H1 (cell line): ENCODE measurements at regions not wholly inside any gene's neighbourhood (a gene's known extent, or its start where the extent isn't known, plus 50 kb on each side); places are given as distances from the start of the nearest gene placed in this dataset.

Source experiments
- CHD2 ChIP-seq: IDR thresholded peaks from 2 replicates; pipeline ENCODE4 v1.6.1; 2012; ENCODE audit warnings: low read length, improper control_type of control experiment
- CTCF ChIP-seq, 3 experiments: IDR thresholded peaks; 1 replicate in 2 of 3; 2 replicates in 1 of 3; pipeline versions ENCODE4 v1.5.1 to v1.6.1; 2011; ENCODE audit warnings: low read length in 3 of 3, mild to moderate bottlenecking in 3 of 3, inconsistent platforms in 2 of 3, low read depth in 1 of 3, moderate library complexity in 1 of 3; ENCODE audit not compliant: insufficient read depth in 1 of 3; ENCODE audit errors: control extremely low read depth in 1 of 3
- EP300 ChIP-seq, 2 experiments: IDR thresholded peaks; 1 replicate in 1 of 2; 2 replicates in 1 of 2; pipeline ENCODE4 v1.6.1; 2011 to 2012; ENCODE audit warnings: low read depth in 2 of 2, low read length in 2 of 2, mild to moderate bottlenecking in 2 of 2, borderline replicate concordance in 1 of 2, inconsistent platforms in 1 of 2, moderate library complexity in 1 of 2
- GABPA ChIP-seq: IDR thresholded peaks from 2 replicates; pipeline ENCODE4 v1.6.1; 2011; ENCODE audit warnings: mild to moderate bottlenecking, low read length, moderate library complexity, borderline replicate concordance; ENCODE audit not compliant: insufficient read depth
- KDM4A ChIP-seq: IDR thresholded peaks from one replicate; pipeline ENCODE4 v1.7.1; 2012; ENCODE audit warnings: low read depth, mild to moderate bottlenecking, moderate library complexity, low read length, inconsistent platforms; ENCODE audit not compliant: severe bottlenecking
- POLR2A ChIP-seq, 2 experiments: IDR thresholded peaks; 1 replicate in 1 of 2; 2 replicates in 1 of 2; pipeline ENCODE4 v1.6.1; 2011; ENCODE audit warnings: low read depth in 2 of 2, low read length in 2 of 2, mild to moderate bottlenecking in 2 of 2; ENCODE audit errors: control extremely low read depth in 1 of 2
- POU5F1 ChIP-seq: IDR thresholded peaks from 2 replicates; pipeline ENCODE4 v1.6.1; 2011; ENCODE audit warnings: low read depth, mild to moderate bottlenecking, low read length, moderate library complexity
- SP1 ChIP-seq: IDR thresholded peaks from 2 replicates; pipeline ENCODE4 v1.6.1; 2011; ENCODE audit warnings: low read depth, low read length

GRCh38 chr2:198385326-198385725, 580.9 kb downstream of the PLCL1 start:
- TF ChIP-seq EP300 (IDR thresholded peaks at IDR 0.05; ENCODE audit: borderline replicate concordance in 1 of 2, low read depth in 2 of 2, low read length in 2 of 2) (no peak), KDM4A (no peak), GABPA (no peak), POLR2A (IDR thresholded peaks at IDR 0.05; ENCODE audit: control extremely low read depth in 1 of 2, low read depth in 2 of 2, low read length in 2 of 2) (no peak), CHD2 (no peak), SP1 (no peak), CTCF (IDR thresholded peaks at IDR 0.05; ENCODE audit: control extremely low read depth in 1 of 3, insufficient read depth in 1 of 3, low read depth in 1 of 3, low read length in 3 of 3) (no peak), POU5F1 (no peak)
